ENCODE measurements at regions not wholly inside any gene's neighbourhood (a gene's known extent, or its start where the extent isn't known, plus 50 kb on each side); places are given as distances from the start of the nearest gene placed in this dataset.
A peak's percentile ranks its signal among the peaks of the same experiment; 100 is the strongest.

DNA sequence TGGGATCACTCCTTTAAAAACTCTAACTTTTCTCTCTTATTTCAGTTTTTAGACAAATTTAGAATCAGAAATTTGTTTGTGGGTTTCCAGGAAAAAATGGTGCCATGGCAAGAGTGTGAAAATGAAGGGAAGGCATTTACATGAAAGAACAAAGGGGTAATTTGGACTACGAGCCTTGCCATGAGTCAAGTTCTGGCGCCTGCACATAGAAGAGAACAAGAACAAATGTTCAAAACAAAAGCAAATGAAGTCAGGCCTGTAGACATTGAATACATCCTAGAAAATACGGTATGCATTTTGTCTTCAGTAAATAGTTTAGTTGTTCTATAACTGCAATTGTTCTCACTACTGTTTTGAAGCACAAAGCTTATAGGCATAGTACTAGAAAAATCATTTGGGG, 1390.5 kb downstream of the EFNB2 start:
- TF ChIP-seq, protein P1, sequence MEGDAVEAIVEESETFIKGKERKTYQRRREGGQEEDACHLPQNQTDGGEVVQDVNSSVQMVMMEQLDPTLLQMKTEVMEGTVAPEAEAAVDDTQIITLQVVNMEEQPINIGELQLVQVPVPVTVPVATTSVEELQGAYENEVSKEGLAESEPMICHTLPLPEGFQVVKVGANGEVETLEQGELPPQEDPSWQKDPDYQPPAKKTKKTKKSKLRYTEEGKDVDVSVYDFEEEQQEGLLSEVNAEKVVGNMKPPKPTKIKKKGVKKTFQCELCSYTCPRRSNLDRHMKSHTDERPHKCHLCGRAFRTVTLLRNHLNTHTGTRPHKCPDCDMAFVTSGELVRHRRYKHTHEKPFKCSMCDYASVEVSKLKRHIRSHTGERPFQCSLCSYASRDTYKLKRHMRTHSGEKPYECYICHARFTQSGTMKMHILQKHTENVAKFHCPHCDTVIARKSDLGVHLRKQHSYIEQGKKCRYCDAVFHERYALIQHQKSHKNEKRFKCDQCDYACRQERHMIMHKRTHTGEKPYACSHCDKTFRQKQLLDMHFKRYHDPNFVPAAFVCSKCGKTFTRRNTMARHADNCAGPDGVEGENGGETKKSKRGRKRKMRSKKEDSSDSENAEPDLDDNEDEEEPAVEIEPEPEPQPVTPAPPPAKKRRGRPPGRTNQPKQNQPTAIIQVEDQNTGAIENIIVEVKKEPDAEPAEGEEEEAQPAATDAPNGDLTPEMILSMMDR (IDR thresholded peaks at IDR 0.05; ENCODE audit: insufficient read depth, low read length, severe bottlenecking): no peak
- H3K4me3 ChIP-seq (ENCODE audit: low read depth, low read length): no peak overlapping the region
- H3K27me3 ChIP-seq (ENCODE audit: control insufficient read depth, insufficient read depth, low read length): no peaks in the 10 kb centered on the region
- DNase-seq (ENCODE audit: low read depth) (no peak), FAIRE-seq (no peak)
- no peaks in the 10 kb centered on the region for H3K36me3 ChIP-seq (ENCODE audit: control insufficient read depth, insufficient read depth, low read length)

DNA sequence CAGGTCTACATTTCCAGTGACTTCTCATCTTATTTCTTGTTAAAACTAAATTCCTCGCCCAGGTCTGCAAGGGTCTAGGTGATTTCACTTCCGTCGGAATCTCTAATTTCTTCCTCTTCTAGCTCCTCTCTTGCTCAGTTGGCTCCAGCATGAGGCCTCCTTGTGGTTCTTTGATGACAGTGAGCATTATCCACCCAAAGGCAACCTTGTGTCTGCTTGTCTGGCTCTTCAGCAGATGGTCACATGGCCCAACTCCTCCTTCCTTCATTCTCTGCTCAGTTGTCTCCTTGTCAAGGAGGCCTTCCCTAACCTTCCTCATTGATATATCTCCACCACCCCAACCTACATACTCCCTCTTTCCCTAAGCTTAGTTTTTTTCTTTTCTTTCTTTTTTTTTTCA, 1391.4 kb downstream of the EFNB2 start:
- FAIRE-seq (no peak), DNase-seq (ENCODE audit: low read depth) (no peak)
- Histone ChIP-seq H3K27me3 (ENCODE audit: control insufficient read depth, insufficient read depth, low read length) (no peaks in the 10 kb centered on the region), H3K36me3 (ENCODE audit: control insufficient read depth, insufficient read depth, low read length) (no peaks in the 10 kb centered on the region), H3K4me3 (ENCODE audit: low read depth, low read length) (no peak overlapping the region)
- TF ChIP-seq, protein P1 (IDR thresholded peaks at IDR 0.05; ENCODE audit: insufficient read depth, low read length, severe bottlenecking): no peak

DNA sequence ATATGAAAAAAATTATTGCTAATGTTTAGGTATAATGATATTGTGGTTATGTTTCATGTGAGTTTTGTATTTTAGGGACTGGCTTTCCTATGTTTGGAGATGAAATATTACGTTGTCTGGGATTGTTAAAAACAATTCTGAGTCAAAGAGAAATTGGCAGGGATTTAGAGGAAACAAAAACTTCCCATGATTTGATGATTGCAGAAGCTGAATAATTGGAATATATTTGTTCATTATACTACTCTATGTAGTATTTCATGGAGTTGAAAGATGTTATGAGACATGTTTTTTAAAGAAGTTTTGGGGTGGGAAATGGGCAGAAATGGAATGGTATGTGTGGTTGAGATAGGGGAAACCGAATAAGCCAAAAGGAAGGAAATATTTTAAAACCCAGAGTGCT, 1392.9 kb downstream of the EFNB2 start:
- no peaks in the 10 kb centered on the region for H3K27me3 ChIP-seq (ENCODE audit: control insufficient read depth, insufficient read depth, low read length)
- FAIRE-seq (no peak), DNase-seq (ENCODE audit: low read depth) (no peak)
- no peak overlapping the region for H3K4me3 ChIP-seq (ENCODE audit: low read depth, low read length)
- TF ChIP-seq, protein P1 (IDR thresholded peaks at IDR 0.05; ENCODE audit: insufficient read depth, low read length, severe bottlenecking): no peak
- H3K36me3 ChIP-seq (ENCODE audit: control insufficient read depth, insufficient read depth, low read length): no peaks in the 10 kb centered on the region

DNA sequence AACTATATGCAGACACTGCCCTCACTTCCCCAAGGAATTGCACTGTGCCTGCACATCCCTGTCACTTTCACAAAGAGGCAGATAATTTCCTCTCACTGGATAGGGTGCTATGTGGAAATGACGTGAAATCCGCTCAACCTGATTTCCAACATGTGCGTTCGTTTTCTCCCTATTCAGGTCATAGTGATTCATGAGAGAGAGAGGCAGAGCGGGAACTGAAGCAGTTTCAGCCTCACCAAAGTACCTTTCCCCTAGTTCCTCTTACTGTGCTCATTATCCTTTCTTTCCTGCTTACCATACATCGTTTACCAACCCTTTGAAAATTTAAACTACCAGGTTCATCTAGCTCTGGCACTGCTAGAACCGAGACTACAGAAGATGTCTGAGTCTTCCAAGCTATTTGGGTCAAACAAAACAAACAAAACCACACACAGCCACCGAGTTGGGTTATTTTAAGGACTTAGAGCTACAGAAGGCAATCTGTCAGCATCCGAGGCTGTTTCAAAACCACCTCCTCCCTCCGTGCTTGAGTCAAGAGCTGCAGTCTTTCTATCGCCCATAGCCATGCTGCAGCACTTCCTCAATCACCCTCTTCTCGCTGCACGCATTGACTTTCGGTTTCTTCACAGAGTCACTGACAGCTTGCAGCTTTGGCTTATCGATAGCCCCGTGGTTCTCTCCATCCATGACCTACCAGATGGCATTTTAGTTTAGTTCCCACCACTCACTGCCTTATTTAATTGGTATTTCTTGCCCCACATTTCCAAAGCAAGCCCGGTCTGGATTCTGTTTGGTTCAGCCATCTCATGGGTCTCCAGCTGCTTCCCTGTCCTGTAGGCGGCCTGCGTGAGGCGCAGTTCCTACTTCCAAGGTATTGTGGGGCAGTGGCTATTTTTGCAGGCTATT, 1395.8 kb downstream of the EFNB2 start:
- H3K4me3 ChIP-seq (ENCODE audit: low read depth, low read length): no peak overlapping the region
- DNase-seq (ENCODE audit: low read depth) (peak; percentile 3), FAIRE-seq (no peak)
- no peaks in the 10 kb centered on the region for H3K36me3 ChIP-seq (ENCODE audit: control insufficient read depth, insufficient read depth, low read length)
- no peaks in the 10 kb centered on the region for H3K27me3 ChIP-seq (ENCODE audit: control insufficient read depth, insufficient read depth, low read length)
- TF ChIP-seq, protein P1 (IDR thresholded peaks at IDR 0.05; ENCODE audit: insufficient read depth, low read length, severe bottlenecking): no peak

DNA sequence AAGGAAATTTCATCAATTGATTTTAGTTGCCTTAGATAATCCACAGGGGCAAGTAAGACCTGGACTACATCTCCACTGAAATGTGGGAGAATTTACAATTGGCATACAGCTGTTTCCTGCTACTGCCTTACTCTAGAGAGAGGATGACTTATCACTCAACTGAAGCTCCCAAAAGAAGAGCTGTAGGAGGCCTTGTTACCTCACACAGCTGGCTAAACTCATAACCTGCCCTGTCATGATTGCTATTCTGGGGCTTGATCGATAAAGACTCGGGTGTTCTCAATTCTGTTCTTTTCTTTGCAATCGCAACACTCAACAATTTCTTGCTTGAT, 1396.4 kb downstream of the EFNB2 start:
- TF ChIP-seq, protein P1 (IDR thresholded peaks at IDR 0.05; ENCODE audit: insufficient read depth, low read length, severe bottlenecking): no peak
- Histone ChIP-seq H3K36me3 (ENCODE audit: control insufficient read depth, insufficient read depth, low read length) (no peaks in the 10 kb centered on the region), H3K27me3 (ENCODE audit: control insufficient read depth, insufficient read depth, low read length) (no peaks in the 10 kb centered on the region), H3K4me3 (ENCODE audit: low read depth, low read length) (no peak overlapping the region)
- FAIRE-seq (no peak), DNase-seq (ENCODE audit: low read depth) (no peak)
